ENCODE measurements at regions not wholly inside any gene's neighbourhood (a gene's known extent, or its start where the extent isn't known, plus 50 kb on each side); places are given as distances from the start of the nearest gene placed in this dataset.
"Not testable (repeated sequence)": the region's sequence is repeated elsewhere in the genome, so short reads cannot be mapped to it uniquely, and the experiment has no call there.

- DNase-seq: no peak
Observed at GRCh38 chr1:182259229-182259872, 132.2 kb downstream of the GLUL start.

- DNase-seq: no peak
Observed at GRCh38 chr1:182257369-182258063, 134.1 kb downstream of the GLUL start.

GRCh38 chr1:182256931-182257330 is 134.7 kb downstream of the GLUL start:
- no peak for DNase-seq

GRCh38 chr1:182255494-182255893 is 136.1 kb downstream of the GLUL start:
- no peak for DNase-seq

- DNase-seq: no peak
Observed at GRCh38 chr1:182253319-182253860, 138.2 kb downstream of the GLUL start.

GRCh38 chr1:182251561-182251960 is 140.0 kb downstream of the GLUL start:
- DNase-seq: no peak

- DNase-seq: no peak
Observed at GRCh38 chr1:182249201-182249676, 142.4 kb downstream of the GLUL start.

GRCh38 chr1:182248721-182249120 is 142.9 kb downstream of the GLUL start:
- DNase-seq: no peak

- DNase-seq: not testable (repeated sequence)
Observed at GRCh38 chr1:182247813-182248212, 143.8 kb downstream of the GLUL start.

- DNase-seq: no peak
Observed at GRCh38 chr1:182246783-182247182, 144.8 kb downstream of the GLUL start.

- no peak for DNase-seq
Observed at GRCh38 chr1:182245040-182245439, 146.6 kb downstream of the GLUL start.

- no peak for DNase-seq
Observed at GRCh38 chr1:182244451-182244850, 147.1 kb downstream of the GLUL start.

GRCh38 chr1:182242641-182243040 is 148.9 kb downstream of the GLUL start:
- no peak for DNase-seq

- no peak for DNase-seq
Observed at GRCh38 chr1:182240085-182240484, 151.5 kb downstream of the GLUL start.

- DNase-seq: no peak
Observed at GRCh38 chr1:182238421-182238820, 153.2 kb downstream of the GLUL start.

GRCh38 chr1:182237329-182237728 is 154.3 kb downstream of the GLUL start:
- no peak for DNase-seq

- DNase-seq: no peak
Observed at GRCh38 chr1:182236651-182237077, 154.9 kb downstream of the GLUL start.

- DNase-seq: peak; percentile 76
Observed at GRCh38 chr1:182235952-182236650, 155.5 kb downstream of the GLUL start.

- no peak for DNase-seq
Observed at GRCh38 chr1:182235604-182235951, 156.0 kb downstream of the GLUL start.

GRCh38 chr1:182229921-182230491 is 161.6 kb downstream of the GLUL start:
- DNase-seq: peak; percentile 69

GRCh38 chr1:182229451-182229850 is 162.1 kb downstream of the GLUL start:
- no peak for DNase-seq

GRCh38 chr1:182227864-182228547 is 163.6 kb downstream of the GLUL start:
- DNase-seq: no peak

GRCh38 chr1:182226618-182227017 is 165.0 kb downstream of the GLUL start:
- DNase-seq: no peak

Data from NCI-H1436 treated with DMSO at 0.1 percent for 48 hours (cell line).